Hematopoietic multipotent progenitor cell (in vitro differentiated cells): ENCODE measurements at regions not wholly inside any gene's neighbourhood (a gene's known extent, or its start where the extent isn't known, plus 50 kb on each side); places are given as distances from the start of the nearest gene placed in this dataset.
"Not testable (repeated sequence)": the region's sequence is repeated elsewhere in the genome, so short reads cannot be mapped to it uniquely, and the experiment has no call there.

Experiments
- DNase-seq, 3 donors: peaks; one replicate each; pipeline ENCODE4 v3.0.0-alpha.2; 2011 to 2015; ENCODE audit warnings: low read depth in 2 of 3, low spot score in 2 of 3

DNA sequence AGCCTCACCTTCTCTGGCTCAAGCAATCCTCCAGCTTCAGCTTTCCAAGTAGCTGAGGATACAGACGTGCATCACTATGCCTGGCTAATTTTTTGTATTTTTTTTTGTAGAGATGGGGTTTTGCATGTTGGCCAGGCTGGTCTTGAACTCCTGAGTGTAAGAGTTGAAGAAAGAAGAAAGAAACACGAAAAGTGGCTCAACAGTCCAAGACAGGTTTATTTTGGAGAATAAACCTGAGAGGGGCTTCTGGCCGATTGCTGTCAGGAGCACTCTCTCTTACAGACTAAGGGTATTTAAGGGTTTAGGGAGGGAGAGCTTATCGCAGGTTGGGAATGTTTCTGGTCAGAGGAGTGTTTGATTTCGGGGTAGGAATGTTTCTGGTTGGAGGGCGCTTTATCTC lies 75.9 kb downstream of the RRM2 start:
- not testable (repeated sequence) for DNase-seq

GRCh38 chr2:10201201-10201600 lies 78.7 kb downstream of the RRM2 start:
- no peak for DNase-seq

- no peak for DNase-seq
Observed at GRCh38 chr2:10202131-10202665, 79.7 kb downstream of the RRM2 start.

- no peak for DNase-seq
Observed at GRCh38 chr2:10204326-10205161, 82.0 kb downstream of the RRM2 start.

DNA sequence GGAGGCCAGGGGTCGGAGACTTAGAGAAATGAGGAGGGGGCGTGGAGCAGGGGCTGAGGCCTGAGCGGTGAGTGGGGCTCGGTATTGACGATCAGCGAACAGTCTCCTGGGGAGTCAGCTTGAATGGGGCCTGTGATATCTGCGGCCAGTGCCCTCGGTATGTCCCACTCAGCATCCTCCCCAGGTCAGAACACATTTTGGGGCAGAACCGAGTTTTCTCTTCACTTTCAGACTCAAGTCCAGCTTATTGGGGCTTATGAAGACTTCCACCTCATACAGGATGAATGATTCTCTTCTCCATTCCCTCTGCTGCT lies 82.6 kb downstream of the RRM2 start:
- no peak for DNase-seq

GRCh38 chr2:10208736-10209135 lies 86.2 kb downstream of the RRM2 start:
- DNase-seq, result no peak

DNA sequence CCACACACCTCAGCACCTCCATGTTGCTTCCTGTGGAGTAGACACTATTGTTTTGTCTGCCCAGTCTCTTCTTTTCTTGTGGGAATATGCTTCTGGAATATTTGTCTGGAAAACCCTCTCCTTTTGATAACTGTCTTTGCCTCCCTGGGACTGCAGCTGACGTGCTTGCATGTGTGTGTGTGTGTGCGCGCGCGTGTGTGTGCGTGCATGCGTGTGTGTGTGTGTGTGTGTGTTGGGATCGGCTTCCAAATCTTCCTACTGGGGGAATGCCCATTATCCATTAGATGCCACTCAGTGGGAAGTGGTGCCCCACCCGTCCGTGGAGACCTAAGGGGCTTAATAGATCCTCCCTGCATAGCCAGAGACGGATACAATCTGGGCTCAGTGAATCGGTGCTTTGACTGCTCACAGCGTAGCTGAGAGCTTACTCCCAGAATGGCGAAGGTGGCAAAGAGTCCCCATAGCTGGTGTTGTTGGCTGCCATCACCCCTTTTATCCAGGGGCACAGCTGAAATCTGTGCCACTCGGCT lies 86.9 kb downstream of the RRM2 start:
- DNase-seq, result no peak

DNA sequence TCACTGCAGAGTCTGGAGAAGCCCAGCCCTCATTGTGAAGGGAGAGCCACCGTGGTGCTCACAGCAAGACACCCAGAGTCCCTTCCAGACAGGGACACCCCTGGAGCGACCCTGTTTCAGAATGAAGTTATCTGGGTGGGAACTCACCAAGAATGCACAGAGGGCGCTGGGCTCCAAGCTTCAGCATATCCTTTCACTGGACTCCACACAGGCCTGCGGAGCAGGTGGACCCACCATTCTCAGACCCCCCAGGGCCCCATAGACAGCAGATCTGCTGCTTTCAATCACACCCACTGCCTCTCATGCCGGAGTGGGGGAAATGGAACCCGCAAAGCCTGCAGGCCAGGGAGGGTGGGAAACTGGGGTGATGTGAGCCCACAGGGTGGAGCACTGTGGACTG lies 87.8 kb downstream of the RRM2 start:
- DNase-seq, result no peak

DNA sequence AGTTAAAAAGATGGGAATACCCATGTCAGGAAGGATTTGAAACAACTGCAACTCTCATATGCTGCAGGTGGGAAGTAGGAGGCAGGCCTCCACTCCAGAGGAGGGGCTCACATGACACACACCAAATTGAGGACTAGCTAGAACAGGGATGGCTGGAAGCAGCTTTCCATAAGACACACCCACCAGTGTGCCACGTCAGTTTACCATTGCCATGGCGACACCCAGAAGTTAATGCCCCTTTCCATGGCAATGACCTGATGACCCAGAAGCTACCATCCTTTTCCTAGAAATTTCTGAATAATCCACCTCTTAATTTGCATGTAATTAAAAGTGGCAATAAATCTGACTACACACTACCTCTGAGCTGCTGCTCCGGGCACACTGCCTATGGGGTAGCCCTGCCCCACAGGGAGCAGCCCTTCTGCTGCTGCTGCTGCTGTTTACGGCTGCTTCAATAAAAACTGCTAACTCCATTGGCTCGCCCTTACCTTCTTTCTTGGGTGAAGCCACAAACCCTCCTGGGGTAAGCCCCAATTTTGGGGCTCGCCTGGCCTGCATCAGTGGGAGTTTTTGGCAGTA lies 89.4 kb downstream of the RRM2 start:
- no peak for DNase-seq

- no peak for DNase-seq
Observed at GRCh38 chr2:10212827-10213226, 89.9 kb upstream of the HPCAL1 start.

DNA sequence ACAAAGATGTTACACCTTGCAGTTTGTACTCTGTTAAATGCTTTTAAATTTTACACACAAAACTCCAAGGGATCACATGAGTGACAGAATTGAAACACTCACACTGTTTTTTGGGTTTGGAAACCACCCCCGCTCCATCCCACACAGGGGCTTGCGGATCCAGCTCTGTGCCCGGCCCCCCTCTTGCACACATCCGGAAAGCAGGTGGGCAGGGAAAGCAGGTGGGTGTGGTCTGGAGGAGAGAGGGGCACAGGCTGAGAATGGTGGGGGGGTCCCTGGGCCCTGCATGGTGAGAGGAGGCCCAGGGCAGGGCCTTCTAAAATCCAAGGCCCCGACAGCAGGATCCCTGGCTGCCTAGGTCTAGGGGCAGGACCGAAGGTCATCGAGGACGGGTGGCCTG lies 88.5 kb upstream of the HPCAL1 start:
- no peak for DNase-seq

DNA sequence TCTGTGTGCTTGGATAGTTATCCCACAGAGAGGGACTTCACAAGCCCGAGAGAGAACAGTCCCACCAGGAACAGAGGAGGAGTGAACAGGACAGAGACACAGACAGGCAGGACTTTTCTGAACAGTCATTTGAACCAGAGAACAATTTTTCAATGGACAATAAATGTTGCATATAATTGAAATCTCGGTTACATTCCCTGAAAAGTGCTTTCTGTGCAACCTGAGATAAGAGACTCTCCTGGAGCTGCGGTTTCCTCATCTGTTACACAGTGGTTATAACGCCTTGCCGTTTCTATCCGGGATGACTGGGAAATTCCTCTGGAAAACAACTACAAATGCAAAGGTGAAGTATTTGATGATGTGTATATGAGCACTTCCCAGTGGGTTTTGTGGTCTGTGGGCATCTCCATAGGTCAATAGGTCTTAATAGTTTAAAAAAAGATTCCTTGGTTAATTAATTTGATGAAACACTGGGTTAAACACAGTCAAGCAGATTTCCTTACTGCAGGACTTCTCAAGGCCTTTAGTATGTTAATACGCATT lies 87.2 kb upstream of the HPCAL1 start:
- DNase-seq, result no peak

GRCh38 chr2:10216677-10217488 lies 85.8 kb upstream of the HPCAL1 start:
- no peak for DNase-seq

GRCh38 chr2:10217489-10218435 lies 84.9 kb upstream of the HPCAL1 start:
- DNase-seq, result no peak

GRCh38 chr2:10220045-10220901 lies 82.4 kb upstream of the HPCAL1 start:
- no peak for DNase-seq

DNA sequence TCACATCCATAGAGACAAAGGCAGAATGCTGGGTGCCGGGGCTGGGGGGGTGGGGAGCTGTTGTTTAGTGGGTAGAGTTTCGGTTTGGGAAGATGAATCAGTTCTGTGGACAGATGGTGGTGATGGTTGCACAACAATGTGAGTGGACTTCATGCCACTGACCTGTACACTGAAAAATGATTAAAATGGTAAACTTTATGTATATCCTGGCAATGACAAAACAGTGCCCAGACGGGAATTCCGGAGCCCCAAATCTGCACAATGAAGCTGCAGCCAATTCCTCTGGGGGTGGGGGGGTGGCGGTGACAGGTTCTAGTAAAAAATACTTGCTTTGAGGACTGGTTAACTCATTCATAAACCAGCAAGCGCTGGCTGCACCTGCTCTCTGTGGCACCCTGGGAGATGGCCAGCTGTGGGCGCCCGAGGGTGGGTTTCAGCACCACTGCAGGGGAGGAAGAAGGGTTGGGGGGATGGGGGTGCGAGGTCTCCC lies 81.8 kb upstream of the HPCAL1 start:
- no peak for DNase-seq

GRCh38 chr2:10221443-10221842 lies 81.3 kb upstream of the HPCAL1 start:
- DNase-seq, result no peak

DNA sequence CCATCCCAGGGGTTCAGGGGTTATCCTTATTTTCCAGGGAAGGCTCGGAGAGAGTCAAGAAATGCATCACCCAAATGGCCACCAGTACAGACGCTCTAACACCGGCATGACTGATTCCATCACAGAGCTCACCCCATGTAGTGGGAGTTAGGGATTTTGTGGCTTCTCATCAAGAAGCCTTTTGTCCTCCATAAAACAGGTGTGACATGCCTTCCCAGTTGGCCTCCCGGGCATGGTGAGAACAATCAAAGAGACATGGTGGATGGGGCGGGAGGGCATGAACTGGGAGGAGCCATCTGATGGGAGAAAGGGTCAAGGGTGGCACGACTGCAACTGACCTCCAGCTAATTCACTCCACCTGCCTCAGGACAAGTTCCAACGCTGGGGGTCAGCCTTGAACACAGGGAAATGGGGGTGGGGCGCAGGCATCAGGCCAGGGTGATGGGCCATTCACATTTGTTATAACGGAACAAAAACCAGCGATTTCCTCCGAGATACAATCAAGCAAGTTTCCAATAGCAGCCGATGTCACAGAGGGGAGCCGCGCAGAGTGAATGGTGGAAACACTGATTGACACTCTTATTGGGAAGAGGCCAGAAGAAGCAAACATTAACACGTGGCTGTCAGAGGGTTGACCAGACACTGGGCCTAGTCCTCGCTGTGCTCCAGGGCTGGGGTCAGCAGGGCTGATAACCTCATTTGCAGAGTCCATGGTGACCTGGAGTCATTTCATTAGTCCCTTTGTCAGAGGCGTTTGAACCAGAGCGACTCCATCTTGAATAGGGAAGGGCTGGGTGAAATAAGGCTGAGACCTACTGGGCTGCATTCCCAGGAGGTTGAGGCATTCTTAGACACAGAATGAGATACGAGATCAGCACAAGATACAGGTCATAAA lies 80.5 kb upstream of the HPCAL1 start:
- DNase-seq, result no peak
